ENCODE measurements at regions not wholly inside any gene's neighbourhood (a gene's known extent, or its start where the extent isn't known, plus 50 kb on each side); places are given as distances from the start of the nearest gene placed in this dataset.

DNA sequence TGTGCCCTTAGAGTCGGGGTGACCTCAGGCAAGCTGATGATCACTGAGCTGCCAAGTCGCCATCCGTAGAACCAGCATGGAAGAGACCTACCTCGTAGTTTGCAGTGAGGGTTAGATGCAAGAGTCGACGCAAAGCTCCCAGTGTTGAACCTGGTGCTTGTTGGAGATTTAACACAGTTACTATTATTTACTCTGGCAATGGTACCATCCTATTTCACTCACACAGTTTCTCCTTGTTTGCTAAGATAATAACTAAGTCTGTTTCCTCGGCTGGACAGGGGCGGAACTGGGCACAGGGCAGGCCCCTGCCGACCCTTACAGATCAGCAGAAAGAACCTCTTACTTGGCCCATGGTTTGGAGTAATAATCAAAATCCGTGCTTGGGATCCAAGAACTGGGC is 85.5 kb downstream of the ACAA2 start:
- TF ChIP-seq CTCF (conservative IDR thresholded peaks at IDR 0.05 in 1 of 2, IDR thresholded peaks at IDR 0.05 in 1 of 2; ENCODE audit: low read depth in 1 of 2, low read length in 2 of 2), result no peak
- no peak for TF ChIP-seq EZH2 (IDR thresholded peaks at IDR 0.05; ENCODE audit: low read length, missing control alignments)
